ENCODE measurements at regions not wholly inside any gene's neighbourhood (a gene's known extent, or its start where the extent isn't known, plus 50 kb on each side); places are given as distances from the start of the nearest gene placed in this dataset.

DNA sequence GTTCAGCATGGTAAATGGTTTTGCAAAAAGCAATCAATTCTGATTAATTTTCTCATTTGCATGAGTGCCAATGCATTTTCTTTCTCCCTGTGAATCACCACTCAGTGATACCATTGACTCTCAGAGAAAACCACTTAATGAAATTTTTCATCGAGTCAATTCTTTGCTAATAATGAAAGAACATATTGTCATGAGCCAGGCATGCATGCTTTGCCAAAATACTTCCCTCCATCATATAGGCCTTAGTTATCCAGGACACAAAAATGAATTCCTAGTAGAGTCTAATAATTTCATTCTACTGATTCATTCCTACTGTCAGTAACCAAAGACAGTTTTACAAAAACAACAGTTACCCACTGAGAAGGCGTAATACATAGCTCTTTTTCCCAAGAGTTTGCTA lies 680.0 kb downstream of the TRIML1 start:
- no peak overlapping the region for H3K4me3 ChIP-seq (ENCODE audit: low read depth, low read length)
- TF ChIP-seq CTCF (IDR thresholded peaks at IDR 0.05; ENCODE audit: control insufficient read depth, extremely low read depth, insufficient read depth): no peak
- no peak for DNase-seq (ENCODE audit: low read depth)

- TF ChIP-seq CTCF (IDR thresholded peaks at IDR 0.05; ENCODE audit: control insufficient read depth, extremely low read depth, insufficient read depth): 0 out of 2 replicates have a peak, but pooled peaks have one; percentile 8
- no peak for DNase-seq (ENCODE audit: low read depth)
- no peak overlapping the region for H3K4me3 ChIP-seq (ENCODE audit: low read depth, low read length)
Observed at GRCh38 chr4:188821500-188821899, 682.3 kb downstream of the TRIML1 start.

DNA sequence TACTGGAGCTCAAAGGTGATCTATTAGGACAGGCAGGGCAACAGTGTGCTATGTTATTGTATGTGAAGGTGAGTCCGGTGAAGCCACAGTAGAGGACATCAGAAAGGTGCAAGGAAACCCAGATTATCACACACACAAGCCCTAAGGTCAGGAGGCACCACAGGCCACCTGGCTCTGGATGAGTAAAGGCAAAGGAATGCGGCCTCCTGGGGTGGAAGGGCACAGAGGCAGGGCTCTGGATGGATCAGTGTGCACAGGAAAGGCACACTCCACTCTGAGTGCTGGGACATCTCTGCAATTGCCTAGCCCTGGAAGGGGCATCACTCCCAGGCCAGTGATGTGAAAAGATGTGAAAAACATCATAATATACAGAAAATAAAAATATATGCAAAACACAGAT lies 683.5 kb downstream of the TRIML1 start:
- DNase-seq (ENCODE audit: low read depth): no peak
- no peak overlapping the region for H3K4me3 ChIP-seq (ENCODE audit: low read depth, low read length)
- TF ChIP-seq CTCF (IDR thresholded peaks at IDR 0.05; ENCODE audit: control insufficient read depth, extremely low read depth, insufficient read depth): no peak

DNA sequence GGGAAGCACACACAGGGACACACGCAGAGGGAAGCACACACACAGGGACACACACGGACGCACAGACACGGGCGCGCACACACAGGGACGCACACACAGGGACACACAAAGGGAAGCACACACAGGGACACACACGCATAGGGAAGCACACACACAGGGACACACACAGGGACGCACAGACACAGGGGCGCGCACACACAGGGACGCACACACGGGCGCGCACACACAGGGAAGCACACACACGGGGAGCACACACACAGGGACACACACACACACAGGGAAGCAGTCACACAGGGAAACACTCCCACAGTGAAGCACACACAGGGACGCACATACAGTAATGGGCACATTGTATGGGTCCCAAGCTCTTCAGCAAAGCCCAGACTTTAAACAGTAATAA lies 685.3 kb downstream of the TRIML1 start:
- no peak for TF ChIP-seq CTCF (IDR thresholded peaks at IDR 0.05; ENCODE audit: control insufficient read depth, extremely low read depth, insufficient read depth)
- H3K4me3 ChIP-seq (ENCODE audit: low read depth, low read length): no peak overlapping the region
- no peak for DNase-seq (ENCODE audit: low read depth)

DNA sequence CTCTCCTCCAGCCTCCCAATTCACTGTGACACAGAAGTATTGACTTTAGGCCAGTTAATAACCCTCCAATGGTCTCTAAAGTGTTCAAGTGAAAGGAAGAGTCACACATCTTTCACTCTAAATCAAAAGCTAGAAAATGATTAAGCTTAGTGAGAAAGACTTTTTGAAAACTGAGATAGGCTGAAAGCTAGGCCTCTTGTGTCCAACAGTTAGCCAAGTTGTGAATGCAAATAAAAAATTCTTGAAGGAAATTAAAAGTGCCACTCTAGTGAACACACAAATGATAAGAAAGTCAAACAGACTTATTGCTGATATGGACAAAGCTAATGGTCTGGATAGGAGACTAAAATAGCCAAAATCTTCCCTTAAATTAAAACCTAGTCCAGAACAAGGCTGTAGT lies 687.2 kb downstream of the TRIML1 start:
- no peak overlapping the region for H3K4me3 ChIP-seq (ENCODE audit: low read depth, low read length)
- DNase-seq (ENCODE audit: low read depth): no peak
- no peak for TF ChIP-seq CTCF (IDR thresholded peaks at IDR 0.05; ENCODE audit: control insufficient read depth, extremely low read depth, insufficient read depth)

DNA sequence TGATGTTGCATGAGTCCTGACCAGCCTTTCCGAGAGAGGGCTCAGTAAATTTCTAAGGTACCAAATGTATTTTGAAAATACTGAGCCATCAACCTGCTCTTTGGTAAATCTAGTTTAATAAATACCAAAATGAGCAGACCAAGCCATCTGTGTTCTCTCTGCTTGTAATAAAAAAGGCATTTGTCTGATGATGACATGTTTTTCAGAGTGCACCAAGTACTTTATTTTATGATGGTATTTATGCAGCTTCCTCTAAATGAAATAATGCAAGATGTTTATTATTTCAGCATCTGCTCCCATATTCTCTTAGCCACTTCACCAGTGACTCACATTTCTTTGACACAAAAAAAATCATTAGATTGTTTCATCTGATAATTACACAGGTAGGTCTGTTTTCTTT lies 700.5 kb downstream of the TRIML1 start:
- DNase-seq (ENCODE audit: low read depth): no peak
- TF ChIP-seq CTCF (IDR thresholded peaks at IDR 0.05; ENCODE audit: control insufficient read depth, extremely low read depth, insufficient read depth): no peak
- H3K4me3 ChIP-seq (ENCODE audit: low read depth, low read length): no peak overlapping the region

DNA sequence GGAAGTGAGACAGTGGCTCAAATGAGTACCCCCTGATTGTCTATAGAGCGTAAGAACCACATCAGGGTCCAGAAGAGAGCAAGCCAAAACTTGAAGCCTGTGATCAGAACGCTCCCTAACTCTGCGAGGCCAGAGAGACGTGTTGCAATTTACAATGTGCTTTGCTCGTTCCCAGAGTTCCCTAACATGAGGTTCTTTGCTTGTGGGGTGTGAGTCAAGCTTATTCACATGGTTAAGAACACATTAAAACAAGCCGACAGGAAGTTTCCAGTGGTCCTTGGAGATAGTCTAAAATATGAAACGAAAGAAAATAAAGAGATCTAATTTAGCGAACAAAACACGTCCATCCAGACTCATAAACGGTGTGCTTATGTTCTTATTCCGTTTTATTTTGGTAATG lies 702.3 kb downstream of the TRIML1 start:
- no peak for TF ChIP-seq CTCF (IDR thresholded peaks at IDR 0.05; ENCODE audit: control insufficient read depth, extremely low read depth, insufficient read depth)
- DNase-seq (ENCODE audit: low read depth): no peak
- no peak overlapping the region for H3K4me3 ChIP-seq (ENCODE audit: low read depth, low read length)
